Activated CD4-positive, alpha-beta T cell treated with anti-CD3 and anti-CD28 coated beads, Interleukin-2, amount 10 ng/mL, durations not matched to agents 24 days and 14 days (primary cell): ENCODE measurements at regions not wholly inside any gene's neighbourhood (a gene's known extent, or its start where the extent isn't known, plus 50 kb on each side); places are given as distances from the start of the nearest gene placed in this dataset.
"Not testable (repeated sequence)": the region's sequence is repeated elsewhere in the genome, so short reads cannot be mapped to it uniquely, and the experiment has no call there.

ENCODE experiments used
- DNase-seq: peaks from one replicate; pipeline ENCODE4 v3.0.0; 2022
- H3K27ac Mint-ChIP-seq: one replicate; pipeline ENCODE4 v1.8.0; 2022; ENCODE audit warnings: mild to moderate bottlenecking, mixed read lengths
- H3K27me3 Mint-ChIP-seq: one replicate; pipeline ENCODE4 v1.8.0; 2022; ENCODE audit warnings: mixed read lengths
- H3K36me3 Mint-ChIP-seq: one replicate; pipeline ENCODE4 v1.8.0; 2022; ENCODE audit warnings: low read depth, mild to moderate bottlenecking, mixed read lengths
- H3K4me1 Mint-ChIP-seq: one replicate; pipeline ENCODE4 v1.8.0; 2021; ENCODE audit warnings: mixed read lengths
- H3K4me3 Mint-ChIP-seq: one replicate; pipeline ENCODE4 v1.8.0; 2022; ENCODE audit warnings: mild to moderate bottlenecking, moderate library complexity, mixed read lengths
- H3K9me3 Mint-ChIP-seq: one replicate; pipeline ENCODE4 v1.8.0; 2021; ENCODE audit warnings: mixed read lengths
- intact Hi-C: fragments of 100-400 bp; cut with micrococcal nuclease; formaldehyde crosslinking; loops from one replicate; pipeline ENCODE4 v1.15.1; 2023

GRCh38 chr16:63822818-63823217 is 1299.0 kb downstream of the CDH11 start:
- Mint-ChIP-seq H3K9me3 (peaks cover 18% of the 10 kb centered on the region), H3K36me3 (no peaks in the 10 kb centered on the region)
- intact Hi-C loops = no loop called here

GRCh38 chr16:63816276-63816675 is 1305.6 kb downstream of the CDH11 start:
- Mint-ChIP-seq H3K4me1 (no peaks in the 10 kb centered on the region), H3K27me3 (no peaks in the 10 kb centered on the region), H3K9me3 (peaks cover 20% of the 10 kb centered on the region), H3K36me3 (no peaks in the 10 kb centered on the region), H3K4me3 (no peak overlapping the region), H3K27ac (no peak overlapping the region)
- DNase-seq = no peak
- intact Hi-C loops = no loop called here

More at GRCh38 chr16:63822818-63823217, 1299.0 kb downstream of the CDH11 start:
- Mint-ChIP-seq H3K27ac (no peak overlapping the region), H3K27me3 (no peaks in the 10 kb centered on the region), H3K4me1 (no peaks in the 10 kb centered on the region), H3K4me3 (no peak overlapping the region)
- DNase-seq = no peak

DNA sequence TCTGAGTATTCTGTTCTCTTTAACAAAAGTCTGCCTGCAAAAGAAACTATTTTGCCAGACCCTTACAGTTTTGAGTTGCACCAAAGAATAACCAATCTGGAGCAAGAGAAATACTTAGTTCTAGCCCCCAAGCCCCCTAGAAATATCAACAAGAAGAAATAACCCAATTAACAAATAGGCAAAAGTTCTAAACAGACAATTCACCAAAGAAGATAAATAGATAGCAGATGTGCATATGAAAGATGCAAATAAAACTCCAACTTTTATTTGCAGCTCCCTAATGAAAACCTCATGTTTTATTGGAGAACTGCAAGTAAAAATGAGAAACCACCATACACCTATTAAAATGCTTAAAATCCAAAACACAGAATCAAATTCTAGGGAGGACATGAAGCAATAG is 1308.0 kb downstream of the CDH11 start:
- Mint-ChIP-seq H3K4me3 (no peak overlapping the region), H3K9me3 (peaks cover 14% of the 10 kb centered on the region), H3K4me1 (no peaks in the 10 kb centered on the region), H3K27ac (no peak overlapping the region), H3K27me3 (no peaks in the 10 kb centered on the region), H3K36me3 (no peaks in the 10 kb centered on the region)
- intact Hi-C loops = no loop called here
- no peak for DNase-seq

DNA sequence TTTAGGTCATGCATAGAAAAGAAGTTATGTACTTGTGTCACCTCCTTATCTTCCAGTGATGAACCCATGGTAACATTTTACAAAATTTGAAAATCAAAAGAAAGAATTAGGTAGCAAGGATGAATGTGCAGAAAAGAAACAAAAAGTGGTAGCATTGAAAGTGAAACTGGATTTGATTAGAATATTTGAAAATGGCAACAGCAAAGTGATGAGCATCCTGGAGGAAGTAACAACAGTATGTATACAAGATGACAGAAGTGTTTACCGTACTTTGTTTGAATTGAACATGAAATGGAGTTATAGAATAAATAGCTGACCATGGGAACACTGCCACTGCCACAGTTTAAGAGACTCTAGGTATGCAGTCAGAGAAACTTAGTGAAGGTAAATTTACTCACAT is 1313.1 kb downstream of the CDH11 start:
- Mint-ChIP-seq H3K27me3 (no peaks in the 10 kb centered on the region), H3K4me1 (no peaks in the 10 kb centered on the region)
- intact Hi-C loops = no loop called here

GRCh38 chr16:63806794-63807506 is 1314.9 kb downstream of the CDH11 start:
- intact Hi-C loops = no loop called here
- H3K36me3 Mint-ChIP-seq = no peaks in the 10 kb centered on the region
- H3K4me1 Mint-ChIP-seq = no peaks in the 10 kb centered on the region
- no peak overlapping the region for H3K4me3 Mint-ChIP-seq
- peaks cover 8% of the 10 kb centered on the region for H3K9me3 Mint-ChIP-seq
- no peak for DNase-seq
- no peak overlapping the region for H3K27ac Mint-ChIP-seq
- no peaks in the 10 kb centered on the region for H3K27me3 Mint-ChIP-seq

More for the DNA sequence above, 1313.1 kb downstream of the CDH11 start:
- Mint-ChIP-seq H3K4me3 (no peak overlapping the region), H3K9me3 (peaks cover 8% of the 10 kb centered on the region), H3K27ac (no peak overlapping the region), H3K36me3 (no peaks in the 10 kb centered on the region)
- DNase-seq = no peak

GRCh38 chr16:63804126-63804525 is 1317.7 kb downstream of the CDH11 start:
- Mint-ChIP-seq H3K9me3 (peaks cover 8% of the 10 kb centered on the region), H3K4me3 (no peak overlapping the region), H3K36me3 (no peaks in the 10 kb centered on the region), H3K4me1 (no peaks in the 10 kb centered on the region), H3K27ac (no peak overlapping the region), H3K27me3 (no peaks in the 10 kb centered on the region)
- DNase-seq = no peak
- intact Hi-C loops = no loop called here

GRCh38 chr16:63789603-63790002 is 1332.3 kb downstream of the CDH11 start:
- no peak overlapping the region for H3K27ac Mint-ChIP-seq
- no peaks in the 10 kb centered on the region for H3K27me3 Mint-ChIP-seq
- H3K4me3 Mint-ChIP-seq = no peak overlapping the region
- no peaks in the 10 kb centered on the region for H3K4me1 Mint-ChIP-seq
- no peak for DNase-seq
- no peaks in the 10 kb centered on the region for H3K36me3 Mint-ChIP-seq
- intact Hi-C loops = no loop called here
- peaks cover 25% of the 10 kb centered on the region for H3K9me3 Mint-ChIP-seq

- Mint-ChIP-seq H3K36me3 (no peaks in the 10 kb centered on the region), H3K4me3 (no peak overlapping the region)
- DNase-seq = no peak
Measured at GRCh38 chr16:63787014-63787413, 1334.8 kb downstream of the CDH11 start.

GRCh38 chr16:63785170-63785569 is 1336.7 kb downstream of the CDH11 start:
- no peaks in the 10 kb centered on the region for H3K4me1 Mint-ChIP-seq
- no peak overlapping the region for H3K27ac Mint-ChIP-seq
- no peaks in the 10 kb centered on the region for H3K36me3 Mint-ChIP-seq
- H3K27me3 Mint-ChIP-seq = no peaks in the 10 kb centered on the region
- peaks cover 35% of the 10 kb centered on the region for H3K9me3 Mint-ChIP-seq
- no peak for DNase-seq
- H3K4me3 Mint-ChIP-seq = no peak overlapping the region
- intact Hi-C loops = no loop called here

More at GRCh38 chr16:63787014-63787413, 1334.8 kb downstream of the CDH11 start:
- intact Hi-C loops = no loop called here
- no peaks in the 10 kb centered on the region for H3K4me1 Mint-ChIP-seq
- peaks cover 32% of the 10 kb centered on the region for H3K9me3 Mint-ChIP-seq
- no peak overlapping the region for H3K27ac Mint-ChIP-seq
- H3K27me3 Mint-ChIP-seq = no peaks in the 10 kb centered on the region

- Mint-ChIP-seq H3K9me3 (peaks cover 11% of the 10 kb centered on the region), H3K27ac (no peak overlapping the region), H3K4me3 (no peak overlapping the region), H3K36me3 (no peaks in the 10 kb centered on the region), H3K27me3 (no peaks in the 10 kb centered on the region), H3K4me1 (no peaks in the 10 kb centered on the region)
- intact Hi-C loops = no loop called here
- DNase-seq = no peak
Measured at GRCh38 chr16:63776437-63776836, 1345.4 kb downstream of the CDH11 start.

DNA sequence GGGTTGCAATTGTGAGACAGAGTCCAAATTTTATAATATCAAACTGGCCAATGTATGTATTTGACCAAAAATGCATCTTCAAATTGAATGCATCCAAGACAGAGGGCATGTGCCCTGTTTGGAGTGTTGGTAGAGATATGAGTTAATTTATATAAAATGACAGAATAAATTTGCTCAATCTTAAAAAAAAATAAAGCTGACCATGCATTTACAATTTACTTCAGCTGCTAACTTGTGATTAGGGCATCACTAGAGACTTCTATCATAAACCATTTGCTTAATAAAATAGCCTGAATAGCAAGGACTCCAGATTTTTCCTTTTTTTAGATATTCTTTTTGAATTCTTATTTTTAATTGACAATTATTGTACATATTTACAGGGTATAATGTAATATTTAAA is 1345.8 kb downstream of the CDH11 start:
- Mint-ChIP-seq H3K27me3 (no peaks in the 10 kb centered on the region), H3K9me3 (peaks cover 11% of the 10 kb centered on the region), H3K4me1 (no peaks in the 10 kb centered on the region), H3K27ac (no peak overlapping the region), H3K4me3 (no peak overlapping the region), H3K36me3 (no peaks in the 10 kb centered on the region)
- DNase-seq = no peak
- intact Hi-C loops = no loop called here

- Mint-ChIP-seq H3K36me3 (no peaks in the 10 kb centered on the region), H3K27ac (no peak overlapping the region), H3K9me3 (peaks cover 14% of the 10 kb centered on the region), H3K4me1 (no peaks in the 10 kb centered on the region), H3K27me3 (no peaks in the 10 kb centered on the region), H3K4me3 (no peak overlapping the region)
- intact Hi-C loops = no loop called here
- no peak for DNase-seq
Measured at GRCh38 chr16:63774302-63774701, 1347.6 kb downstream of the CDH11 start.

GRCh38 chr16:63769211-63769610 is 1352.7 kb downstream of the CDH11 start:
- H3K4me1 Mint-ChIP-seq = no peaks in the 10 kb centered on the region
- intact Hi-C loops = no loop called here

DNA sequence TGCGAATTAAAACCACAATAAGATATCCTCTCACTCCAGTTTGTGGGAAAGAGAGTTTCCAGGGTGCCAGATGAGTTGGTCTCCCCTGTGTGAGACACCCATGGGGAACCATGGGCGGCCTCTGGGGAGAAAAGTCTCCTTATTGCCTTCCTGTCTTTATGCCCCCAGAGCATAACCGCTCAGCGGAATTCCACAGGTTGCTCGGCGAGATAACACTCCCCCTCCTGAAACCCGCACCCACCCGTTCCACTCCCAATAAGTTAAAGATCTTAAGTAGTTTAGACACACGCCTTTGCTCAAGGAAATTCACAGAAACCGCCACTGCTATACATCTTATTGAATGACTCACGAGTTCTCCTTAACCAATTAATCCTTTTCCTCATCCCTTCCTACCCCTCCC is 1361.6 kb downstream of the CDH11 start:
- not testable (repeated sequence) for H3K4me3 Mint-ChIP-seq
- H3K9me3 Mint-ChIP-seq = peaks cover 13% of the 10 kb centered on the region

More at GRCh38 chr16:63769211-63769610, 1352.7 kb downstream of the CDH11 start:
- no peak for DNase-seq
- Mint-ChIP-seq H3K36me3 (no peaks in the 10 kb centered on the region), H3K27me3 (no peaks in the 10 kb centered on the region), H3K27ac (no peak overlapping the region), H3K4me3 (no peak overlapping the region), H3K9me3 (peaks cover 16% of the 10 kb centered on the region)

GRCh38 chr16:63752347-63752746 is 1369.5 kb downstream of the CDH11 start:
- Mint-ChIP-seq H3K27ac (no peak overlapping the region), H3K36me3 (no peaks in the 10 kb centered on the region), H3K9me3 (peaks cover 16% of the 10 kb centered on the region), H3K4me3 (no peak overlapping the region), H3K27me3 (no peaks in the 10 kb centered on the region), H3K4me1 (no peaks in the 10 kb centered on the region)
- DNase-seq = no peak
- intact Hi-C loops = no loop called here

More for the DNA sequence above, 1361.6 kb downstream of the CDH11 start:
- DNase-seq, H3K27ac Mint-ChIP-seq, H3K36me3 Mint-ChIP-seq, H3K27me3 Mint-ChIP-seq, intact Hi-C loops, H3K4me1 Mint-ChIP-seq: not testable (repeated sequence)
